ENCODE measurements at regions not wholly inside any gene's neighbourhood (a gene's known extent, or its start where the extent isn't known, plus 50 kb on each side); places are given as distances from the start of the nearest gene placed in this dataset.

GRCh38 chr5:164578401-164578800 lies 1073.0 kb downstream of the MAT2B start:
- ChIA-PET CTCF (no interaction called here), POLR2A (no interaction called here)
- no peaks in the 10 kb centered on the region for H3K4me1 Mint-ChIP-seq (ENCODE audit: low read depth)
- no peaks in the 10 kb centered on the region for H3K27me3 Mint-ChIP-seq
- no peak overlapping the region for H3K27ac Mint-ChIP-seq
- H3K36me3 Mint-ChIP-seq (ENCODE audit: low read depth) = no peaks in the 10 kb centered on the region
- no peak for DNase-seq
- intact Hi-C loops (cut with micrococcal nuclease) = no loop called here
- TF ChIP-seq, protein P1, sequence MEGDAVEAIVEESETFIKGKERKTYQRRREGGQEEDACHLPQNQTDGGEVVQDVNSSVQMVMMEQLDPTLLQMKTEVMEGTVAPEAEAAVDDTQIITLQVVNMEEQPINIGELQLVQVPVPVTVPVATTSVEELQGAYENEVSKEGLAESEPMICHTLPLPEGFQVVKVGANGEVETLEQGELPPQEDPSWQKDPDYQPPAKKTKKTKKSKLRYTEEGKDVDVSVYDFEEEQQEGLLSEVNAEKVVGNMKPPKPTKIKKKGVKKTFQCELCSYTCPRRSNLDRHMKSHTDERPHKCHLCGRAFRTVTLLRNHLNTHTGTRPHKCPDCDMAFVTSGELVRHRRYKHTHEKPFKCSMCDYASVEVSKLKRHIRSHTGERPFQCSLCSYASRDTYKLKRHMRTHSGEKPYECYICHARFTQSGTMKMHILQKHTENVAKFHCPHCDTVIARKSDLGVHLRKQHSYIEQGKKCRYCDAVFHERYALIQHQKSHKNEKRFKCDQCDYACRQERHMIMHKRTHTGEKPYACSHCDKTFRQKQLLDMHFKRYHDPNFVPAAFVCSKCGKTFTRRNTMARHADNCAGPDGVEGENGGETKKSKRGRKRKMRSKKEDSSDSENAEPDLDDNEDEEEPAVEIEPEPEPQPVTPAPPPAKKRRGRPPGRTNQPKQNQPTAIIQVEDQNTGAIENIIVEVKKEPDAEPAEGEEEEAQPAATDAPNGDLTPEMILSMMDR (IDR thresholded peaks at IDR 0.05) = no peak
- H3K4me3 Mint-ChIP-seq = no peak overlapping the region
- no peaks in the 10 kb centered on the region for H3K9me3 Mint-ChIP-seq
- ATAC-seq = no peak

DNA sequence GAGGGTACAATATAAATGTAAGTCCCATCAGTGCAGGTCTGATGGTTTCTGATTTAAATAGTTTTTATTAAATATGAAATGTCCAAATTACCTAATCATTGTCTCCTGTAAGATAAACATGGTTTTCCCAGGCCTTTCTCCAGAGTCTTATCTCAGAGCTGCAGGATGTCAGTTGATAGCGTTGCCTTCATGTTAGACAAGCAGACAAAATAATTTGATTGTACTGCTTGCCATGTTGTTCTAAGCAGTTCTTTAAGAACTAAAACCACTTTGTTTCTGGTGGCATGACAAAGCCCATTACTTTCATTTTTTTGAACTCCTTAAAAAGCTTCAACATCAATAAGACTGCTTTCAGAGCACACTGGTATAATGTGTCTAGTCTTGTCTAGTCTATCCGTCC lies 1073.5 kb downstream of the MAT2B start:
- intact Hi-C loops (cut with micrococcal nuclease) = no loop called here
- no peak for ATAC-seq
- no peak overlapping the region for H3K4me3 Mint-ChIP-seq
- no peaks in the 10 kb centered on the region for H3K36me3 Mint-ChIP-seq (ENCODE audit: low read depth)
- TF ChIP-seq, protein P1 (IDR thresholded peaks at IDR 0.05) = no peak
- no peaks in the 10 kb centered on the region for H3K27me3 Mint-ChIP-seq
- DNase-seq = no peak
- no peak overlapping the region for H3K27ac Mint-ChIP-seq
- POLR2A ChIA-PET = no interaction called here
- no peaks in the 10 kb centered on the region for H3K9me3 Mint-ChIP-seq
- no peaks in the 10 kb centered on the region for H3K4me1 Mint-ChIP-seq (ENCODE audit: low read depth)
- CTCF ChIA-PET = no interaction called here

DNA sequence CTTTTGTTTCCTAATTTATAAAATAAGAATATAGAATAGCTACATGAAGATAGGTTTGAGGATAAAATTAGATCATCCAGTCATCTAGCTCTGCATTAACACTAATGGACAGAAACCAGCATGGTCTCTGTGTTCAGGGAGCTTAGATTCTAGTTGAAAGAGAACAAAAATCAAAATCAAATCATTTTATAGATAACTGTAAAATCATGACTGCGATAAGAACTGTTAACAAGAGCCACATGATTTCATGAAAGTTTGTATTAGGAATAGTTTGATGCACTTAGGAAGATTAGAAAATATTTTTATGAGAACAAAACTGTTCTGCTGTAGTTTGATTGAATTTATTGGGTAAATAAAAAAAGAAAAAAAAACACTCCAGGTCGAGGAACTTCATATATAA lies 1074.7 kb downstream of the MAT2B start:
- ChIA-PET POLR2A (no interaction called here), CTCF (no interaction called here)
- Mint-ChIP-seq H3K36me3 (ENCODE audit: low read depth) (no peaks in the 10 kb centered on the region), H3K4me3 (no peak overlapping the region), H3K27me3 (no peaks in the 10 kb centered on the region), H3K27ac (no peak overlapping the region), H3K4me1 (ENCODE audit: low read depth) (no peaks in the 10 kb centered on the region), H3K9me3 (peaks cover 1% of the 10 kb centered on the region)
- TF ChIP-seq, protein P1 (IDR thresholded peaks at IDR 0.05) = no peak
- DNase-seq = no peak
- intact Hi-C loops (cut with micrococcal nuclease) = no loop called here
- ATAC-seq = no peak

- peaks cover 1% of the 10 kb centered on the region for H3K9me3 Mint-ChIP-seq
- no peak overlapping the region for H3K4me3 Mint-ChIP-seq
- TF ChIP-seq, protein P1 (IDR thresholded peaks at IDR 0.05) = no peak
- no peaks in the 10 kb centered on the region for H3K4me1 Mint-ChIP-seq (ENCODE audit: low read depth)
- H3K27me3 Mint-ChIP-seq = no peaks in the 10 kb centered on the region
- ATAC-seq (no peak), DNase-seq (no peak)
- intact Hi-C loops (cut with micrococcal nuclease) = no loop called here
- ChIA-PET POLR2A (no interaction called here), CTCF (interaction anchor here (1.1 kb wide), 1 partner anchor 9 kb away, joined by 3 read pairs; no protein-coding TSS in a partner anchor)
- no peaks in the 10 kb centered on the region for H3K36me3 Mint-ChIP-seq (ENCODE audit: low read depth)
- H3K27ac Mint-ChIP-seq = no peak overlapping the region
Observed at GRCh38 chr5:164581889-164582288, 1076.5 kb downstream of the MAT2B start.

- Mint-ChIP-seq H3K27ac (no peak overlapping the region), H3K9me3 (peaks cover 3% of the 10 kb centered on the region), H3K4me1 (ENCODE audit: low read depth) (no peaks in the 10 kb centered on the region), H3K27me3 (no peaks in the 10 kb centered on the region), H3K4me3 (no peak overlapping the region), H3K36me3 (ENCODE audit: low read depth) (no peaks in the 10 kb centered on the region)
- no peak for ATAC-seq
- no peak for DNase-seq
- CTCF ChIA-PET = interaction anchor here (0.8 kb wide), 1 partner anchor 16 kb away, joined by 3 read pairs; no protein-coding TSS in a partner anchor
- intact Hi-C loops (cut with micrococcal nuclease) = no loop called here
- POLR2A ChIA-PET = no interaction called here
- TF ChIP-seq, protein P1 (IDR thresholded peaks at IDR 0.05) = no peak
Observed at GRCh38 chr5:164593982-164594381, 1088.6 kb downstream of the MAT2B start.

Measured in activated CD8-positive, alpha-beta T cell treated with anti-CD3 and anti-CD28 coated beads for 36 hours (primary cell).